GM21529 (cell line): ENCODE measurements at regions not wholly inside any gene's neighbourhood (a gene's known extent, or its start where the extent isn't known, plus 50 kb on each side); places are given as distances from the start of the nearest gene placed in this dataset.

ENCODE experiments used
- ATAC-seq: cut with Tn5 transposase; IDR thresholded peaks from one replicate; pipeline ENCODE4 v1.9.1; 2021; ENCODE audit not compliant: unreplicated experiment

DNA sequence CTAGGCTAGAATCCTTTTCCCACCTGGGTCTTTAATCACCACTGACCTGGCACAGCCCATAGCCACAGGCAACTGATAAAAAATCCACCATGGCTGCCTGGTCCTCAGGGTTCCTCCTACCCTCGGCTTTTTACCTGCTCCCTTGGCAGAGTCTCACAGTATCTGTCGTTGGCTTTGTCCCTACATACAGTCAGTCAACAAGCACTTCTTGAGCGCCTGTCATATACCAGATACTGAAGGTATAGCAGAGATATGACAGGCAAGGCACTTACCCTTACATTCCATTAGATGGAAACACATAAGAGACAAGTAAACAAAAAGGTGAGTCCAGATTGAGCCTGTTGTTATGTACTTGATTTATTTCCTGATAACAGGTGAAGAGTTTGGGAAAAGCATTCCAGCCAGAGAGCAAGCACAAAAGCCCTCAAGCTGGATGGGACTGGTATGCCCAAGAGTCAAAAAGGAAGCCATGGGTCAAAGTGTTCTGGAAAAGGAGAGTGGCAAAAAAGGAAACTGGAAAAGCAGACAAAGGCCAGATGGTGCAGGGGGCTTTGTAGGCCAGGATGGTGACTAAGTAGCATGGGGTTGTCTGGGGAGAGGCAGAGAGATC lies 247.0 kb downstream of the CHD9NB start:
- ATAC-seq, result no peak

DNA sequence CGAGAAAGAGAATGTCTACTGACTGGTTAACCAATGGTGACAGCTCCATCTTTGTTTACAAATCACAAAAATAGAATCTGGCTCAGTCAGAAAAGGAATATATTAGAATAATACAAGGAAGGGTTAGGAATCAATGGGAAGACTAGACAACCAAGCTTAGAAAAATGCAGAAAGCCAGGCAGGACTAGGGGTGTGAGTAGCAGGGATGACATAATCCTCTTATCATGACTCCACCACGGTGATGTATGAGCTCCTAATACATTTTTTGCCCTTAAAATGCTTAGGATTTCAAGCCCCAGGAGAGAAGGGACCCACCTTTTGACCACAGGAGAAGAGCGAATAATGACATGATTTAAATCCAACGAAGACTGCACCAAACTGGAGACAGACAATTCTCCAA lies 252.3 kb downstream of the CHD9NB start:
- no peak for ATAC-seq

GRCh38 chr16:52799149-52799548 lies 252.2 kb upstream of the TOX3 start:
- ATAC-seq, result no peak

DNA sequence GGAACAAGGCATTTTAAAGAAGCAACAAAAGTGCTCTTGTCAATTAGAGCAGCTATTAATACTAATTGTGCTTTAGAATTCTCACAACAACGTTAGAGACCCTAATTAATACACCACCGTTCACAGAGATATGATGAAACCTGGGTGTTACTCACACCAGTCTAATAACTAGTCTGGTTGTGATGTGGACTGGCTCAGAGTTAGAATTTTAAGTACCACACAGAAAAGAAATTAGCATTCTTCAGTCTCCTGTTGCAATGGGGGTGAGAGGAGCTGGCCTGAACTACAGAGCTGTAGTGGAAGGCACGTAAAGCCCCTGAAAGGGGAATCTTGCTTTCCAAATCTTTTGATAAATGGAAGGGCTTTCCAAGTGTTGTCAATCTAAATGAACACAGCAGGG lies 240.8 kb upstream of the TOX3 start:
- ATAC-seq, result no peak

- no peak for ATAC-seq
These were observed 239.1 kb upstream of the TOX3 start for GRCh38 chr16:52786091-52786490.

DNA sequence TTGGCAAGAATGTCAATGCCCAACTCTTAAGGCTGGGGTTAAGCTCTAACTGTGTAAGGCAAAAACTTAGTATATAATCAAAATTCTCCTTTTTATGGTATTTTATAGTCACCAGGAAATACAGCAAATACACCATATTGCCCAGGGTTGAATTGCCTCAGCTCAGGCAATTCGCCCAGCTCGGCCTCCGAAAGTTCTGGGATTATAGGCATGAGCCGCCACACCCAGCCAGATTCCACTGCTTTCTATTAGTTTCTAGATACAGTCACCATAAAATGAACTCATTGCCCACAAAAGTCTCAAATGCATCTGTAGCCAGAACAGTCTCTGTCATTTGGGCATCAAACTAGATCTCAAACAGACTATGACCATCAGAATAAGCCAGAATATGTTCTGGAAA lies 238.7 kb upstream of the TOX3 start:
- no peak for ATAC-seq

DNA sequence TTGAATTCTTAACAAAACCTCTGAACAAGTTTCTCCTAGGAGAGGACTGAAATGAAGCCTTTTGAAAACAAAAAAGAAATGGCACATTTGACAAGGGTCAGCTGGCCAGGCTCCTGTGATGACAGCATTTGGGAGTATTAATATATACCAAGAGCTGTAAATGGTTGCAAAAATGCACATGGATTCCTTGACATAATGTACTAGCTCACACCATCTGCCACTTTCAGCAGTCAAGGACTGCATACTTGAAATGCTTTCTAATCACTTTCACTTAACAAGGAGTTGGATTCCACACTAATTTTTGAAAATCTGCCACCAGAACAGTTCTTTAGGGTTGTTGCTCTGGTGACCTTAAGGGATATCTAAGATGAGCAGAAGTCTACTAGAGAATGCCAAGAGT lies 236.7 kb upstream of the TOX3 start:
- no peak for ATAC-seq

DNA sequence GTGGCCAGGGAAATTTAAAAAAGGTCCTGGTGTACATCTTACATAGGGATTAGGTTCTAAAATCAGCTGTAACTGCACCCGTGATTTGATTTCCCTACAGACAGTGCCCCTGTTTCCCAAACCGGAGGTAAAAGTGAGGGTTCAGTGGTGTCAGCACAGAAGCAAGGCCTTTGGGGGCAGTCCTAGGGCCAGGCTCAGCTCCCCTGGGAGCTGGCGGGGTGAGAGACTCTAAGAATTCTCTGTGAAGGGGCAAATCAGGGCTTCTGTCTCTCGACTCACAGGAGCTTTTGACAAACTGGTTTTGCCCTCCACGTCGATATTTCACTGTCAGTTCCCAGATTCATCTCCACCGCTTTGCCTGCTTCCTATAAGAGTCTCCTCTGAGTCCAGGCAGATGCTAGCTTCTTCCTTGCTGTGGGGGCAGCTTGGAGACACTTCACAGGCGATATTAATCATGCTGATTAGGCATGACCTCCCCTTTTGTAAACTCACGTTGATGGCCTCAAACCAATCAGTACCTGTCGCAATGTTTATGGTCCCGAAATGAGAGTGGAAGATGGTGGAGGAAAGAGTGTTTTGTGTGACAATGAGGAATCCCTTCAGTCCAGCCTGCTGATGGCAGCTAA lies 234.2 kb upstream of the TOX3 start:
- ATAC-seq, result no peak

DNA sequence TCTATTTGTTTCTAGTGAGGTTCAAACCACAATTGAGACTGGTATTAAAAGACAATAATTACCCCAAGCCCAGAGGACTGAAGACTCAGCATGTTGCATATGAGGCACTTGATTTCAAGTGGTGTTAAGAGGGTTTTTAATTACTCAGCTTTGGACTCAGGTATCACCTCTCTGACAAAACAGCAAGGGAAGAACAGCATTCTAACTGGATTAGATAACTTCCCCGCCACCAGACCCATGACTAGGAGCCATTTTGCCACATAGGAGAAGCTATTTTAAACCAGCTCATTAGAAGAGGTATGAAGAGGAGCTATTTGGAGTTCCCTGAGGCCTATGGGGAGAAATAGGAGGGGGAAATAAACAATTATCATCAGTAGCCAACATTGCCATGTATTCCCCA lies 226.1 kb upstream of the TOX3 start:
- no peak for ATAC-seq

- ATAC-seq, result no peak
These were observed 223.9 kb upstream of the TOX3 start for GRCh38 chr16:52770828-52771227.

DNA sequence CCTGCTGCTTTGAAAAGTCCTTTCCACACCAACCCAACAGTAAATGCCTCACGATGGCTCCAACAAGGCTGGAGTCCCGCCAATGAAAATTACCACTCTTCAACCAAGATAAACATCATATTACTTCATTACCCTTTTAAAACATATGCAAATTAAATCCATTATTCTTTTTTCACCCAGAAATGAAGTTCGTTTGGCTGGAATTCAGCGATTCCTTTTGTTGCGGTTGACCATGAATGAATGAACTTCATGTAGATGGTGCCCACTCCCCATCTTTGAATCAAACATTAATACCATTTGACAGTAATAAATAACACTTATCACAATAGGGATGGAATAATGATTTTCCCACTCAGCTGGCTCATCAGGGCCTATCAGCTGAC lies 211.5 kb upstream of the TOX3 start:
- ATAC-seq, result no peak

GRCh38 chr16:52757746-52758472 lies 211.0 kb upstream of the TOX3 start:
- ATAC-seq, result no peak

DNA sequence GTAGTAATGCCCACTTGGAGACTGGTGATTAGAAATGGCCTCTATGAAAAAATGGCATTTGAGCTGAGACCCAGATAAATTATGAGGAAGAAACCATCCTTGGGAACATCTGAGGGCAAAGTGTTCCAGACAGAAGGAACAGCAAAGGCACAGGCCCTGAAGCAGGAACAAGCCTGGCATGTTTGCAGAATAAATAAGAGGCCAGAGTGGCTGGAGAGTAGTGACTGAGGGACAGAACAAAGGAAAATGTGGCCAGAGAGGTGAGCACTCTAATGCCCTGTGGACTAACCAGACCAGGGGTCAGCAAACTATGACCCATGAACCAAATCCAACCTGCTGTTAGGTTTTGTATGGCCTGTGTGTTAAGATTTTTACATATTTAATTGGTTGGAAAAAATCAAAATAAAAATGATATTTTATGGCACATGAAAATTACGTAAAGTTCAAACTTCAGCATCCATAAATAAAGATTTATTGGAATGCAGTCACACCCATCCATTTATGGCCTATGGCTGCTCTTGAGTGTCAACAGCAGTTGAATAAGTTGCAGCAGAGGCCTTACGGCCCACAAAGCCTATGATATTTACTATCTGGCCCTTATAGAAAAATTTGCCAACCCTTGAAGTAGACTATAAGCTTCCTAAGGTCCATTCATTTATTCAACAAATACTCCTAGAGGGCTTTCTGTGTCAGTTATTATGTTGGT lies 210.0 kb upstream of the TOX3 start:
- ATAC-seq, result no peak

- ATAC-seq, result no peak
These were observed 208.5 kb upstream of the TOX3 start for GRCh38 chr16:52755396-52755795.

DNA sequence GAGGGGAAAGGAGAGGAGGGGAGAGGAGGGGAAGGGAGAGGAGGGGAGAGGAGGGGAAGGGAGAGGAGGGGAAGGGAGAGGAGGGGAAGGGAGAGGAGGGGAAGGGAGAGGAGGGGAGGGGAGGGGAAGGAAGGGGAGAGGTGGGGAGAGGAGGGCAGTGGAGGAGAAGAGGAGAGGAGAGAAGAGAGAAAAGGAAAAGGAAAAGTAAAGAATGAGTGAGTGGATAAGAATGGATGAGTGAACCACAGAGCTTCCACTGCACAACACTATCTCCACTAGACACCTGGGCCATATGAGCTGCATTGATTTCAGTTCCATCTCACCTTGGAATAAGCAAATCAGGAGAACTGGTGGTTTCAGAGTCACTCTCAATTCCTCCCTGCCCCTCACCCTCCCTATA lies 204.1 kb upstream of the TOX3 start:
- no peak for ATAC-seq

DNA sequence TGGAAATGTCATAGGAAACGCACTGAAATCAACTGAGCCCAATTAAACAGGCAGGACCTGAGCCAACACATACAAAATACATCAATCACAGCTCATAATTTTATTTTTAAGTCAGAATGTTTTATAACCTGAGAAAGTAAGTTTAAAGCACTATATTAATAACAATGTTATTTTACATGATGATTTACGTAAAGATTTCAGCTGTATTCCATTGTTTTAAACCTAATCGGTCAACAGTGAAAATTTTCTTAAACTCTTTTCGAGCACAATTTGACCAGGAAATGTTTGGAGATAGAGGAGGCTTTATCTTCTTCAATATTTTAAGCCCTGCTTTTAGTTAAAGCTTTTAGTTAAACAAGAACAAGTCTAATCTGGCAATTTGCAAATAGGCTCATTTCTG lies 201.8 kb upstream of the TOX3 start:
- no peak for ATAC-seq

DNA sequence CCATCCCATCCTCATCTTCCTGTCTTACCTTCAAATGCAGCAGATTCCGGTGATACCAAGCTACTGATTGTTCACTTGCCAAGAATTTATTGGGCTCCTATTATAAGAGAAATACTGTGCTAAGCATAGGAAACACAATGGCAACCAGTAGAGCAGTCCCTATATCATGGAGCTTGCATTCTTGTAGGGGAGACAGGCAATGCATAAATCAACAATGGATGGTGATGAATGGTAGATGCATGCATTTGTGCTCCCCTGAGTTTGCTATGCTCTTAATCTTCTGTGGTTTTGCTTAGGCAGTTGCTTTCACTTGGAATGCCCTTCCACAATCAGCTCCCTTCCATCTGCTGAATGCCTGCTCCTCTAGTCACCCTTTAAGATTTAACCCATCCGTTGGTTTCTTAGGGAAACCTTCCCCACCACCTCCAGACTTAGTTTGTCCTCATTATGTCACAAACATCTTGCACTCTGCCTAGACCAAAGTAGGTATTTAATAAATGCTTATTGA lies 200.2 kb upstream of the TOX3 start:
- ATAC-seq, result no peak

- ATAC-seq, result no peak
These were observed 196.8 kb upstream of the TOX3 start for GRCh38 chr16:52743707-52744106.

DNA sequence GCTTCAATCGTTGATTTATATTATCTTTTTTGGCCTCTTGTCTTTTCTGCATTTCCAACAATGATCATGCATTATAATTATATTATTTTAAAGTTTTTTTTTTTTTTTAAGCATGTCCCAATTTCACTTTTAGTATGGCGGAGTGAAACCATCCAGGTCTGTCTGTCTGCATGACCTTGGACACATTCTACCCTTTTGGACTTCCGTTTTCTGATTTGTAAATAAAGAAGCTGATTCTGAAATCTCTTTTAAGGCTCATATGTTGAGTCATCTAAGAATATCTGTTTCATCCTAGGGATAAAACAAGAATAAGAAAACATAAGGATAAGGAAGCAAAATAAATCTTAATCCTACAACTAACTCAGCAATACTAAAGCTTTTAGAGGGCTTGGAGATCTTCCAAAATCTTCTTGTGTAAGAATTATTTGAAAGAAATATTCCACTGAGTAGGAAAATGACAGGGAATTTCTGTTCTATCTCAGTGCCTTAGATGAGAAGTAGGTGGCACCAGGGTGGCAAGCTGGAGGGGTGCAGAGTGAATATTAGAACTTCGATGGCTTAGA lies 195.7 kb upstream of the TOX3 start:
- ATAC-seq, result no peak

GRCh38 chr16:52742052-52742451 lies 195.1 kb upstream of the TOX3 start:
- ATAC-seq, result no peak

DNA sequence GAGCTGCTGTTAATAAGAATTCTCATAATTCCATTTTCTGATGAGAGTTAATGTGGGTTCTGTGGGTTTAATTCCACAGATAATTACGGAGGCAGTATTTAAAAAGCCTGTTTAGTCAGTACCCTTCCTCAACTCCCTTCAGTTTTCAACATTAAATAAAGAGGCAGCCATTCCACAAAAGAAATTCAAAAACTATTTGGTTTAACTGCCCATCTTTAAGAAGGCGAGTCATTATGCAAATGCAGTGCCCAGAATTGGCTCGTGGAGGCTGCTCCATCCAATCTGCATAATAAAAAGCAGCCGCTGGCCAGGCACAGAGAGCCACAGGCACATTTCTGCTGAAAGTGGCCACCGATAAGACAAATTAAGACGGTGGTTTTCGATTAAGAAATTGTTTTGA lies 194.4 kb upstream of the TOX3 start:
- no peak for ATAC-seq
